DMS 273 (cell line): ENCODE measurements at regions not wholly inside any gene's neighbourhood (a gene's known extent, or its start where the extent isn't known, plus 50 kb on each side); places are given as distances from the start of the nearest gene placed in this dataset.

Experiments used
- DNase-seq: peaks from one replicate; lab custom pipeline; 2025; ENCODE audit not compliant: unreplicated experiment; lab: John Stamatoyannopoulos, UW

GRCh38 chr1:90092441-90092840, 97.5 kb downstream of the ZNF326 start:
- no peak for DNase-seq
